ENCODE measurements at regions not wholly inside any gene's neighbourhood (a gene's known extent, or its start where the extent isn't known, plus 50 kb on each side); places are given as distances from the start of the nearest gene placed in this dataset.

DNA sequence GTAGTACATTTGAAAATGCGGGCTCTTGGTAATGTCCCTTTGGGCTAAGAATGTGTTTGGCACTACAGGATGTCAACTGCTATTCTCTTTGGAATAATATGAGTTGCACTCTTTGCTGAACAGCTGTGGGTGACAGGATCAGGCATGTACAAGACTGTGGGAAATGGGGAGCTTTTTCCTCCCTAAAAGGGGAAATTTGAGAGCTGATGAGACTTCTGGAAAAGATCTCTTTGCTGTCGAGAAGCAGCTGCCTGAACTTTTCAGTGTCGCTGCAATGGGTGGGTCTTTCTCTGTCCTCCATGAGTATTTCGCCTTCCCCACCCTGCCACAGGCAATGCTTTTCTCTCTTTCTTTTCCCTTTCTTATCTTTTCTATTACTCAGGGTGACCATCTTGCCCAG lies 762.2 kb upstream of the GCFC2 start:
- no peak for DNase-seq (ENCODE audit: low read depth)
- Histone ChIP-seq H3K4me3 (ENCODE audit: low read depth, low read length) (no peak overlapping the region), H3K27me3 (ENCODE audit: control insufficient read depth, insufficient read depth, low read length) (no peaks in the 10 kb centered on the region), H3K36me3 (ENCODE audit: control insufficient read depth, insufficient read depth, low read length) (no peaks in the 10 kb centered on the region)
- TF ChIP-seq, protein P1, sequence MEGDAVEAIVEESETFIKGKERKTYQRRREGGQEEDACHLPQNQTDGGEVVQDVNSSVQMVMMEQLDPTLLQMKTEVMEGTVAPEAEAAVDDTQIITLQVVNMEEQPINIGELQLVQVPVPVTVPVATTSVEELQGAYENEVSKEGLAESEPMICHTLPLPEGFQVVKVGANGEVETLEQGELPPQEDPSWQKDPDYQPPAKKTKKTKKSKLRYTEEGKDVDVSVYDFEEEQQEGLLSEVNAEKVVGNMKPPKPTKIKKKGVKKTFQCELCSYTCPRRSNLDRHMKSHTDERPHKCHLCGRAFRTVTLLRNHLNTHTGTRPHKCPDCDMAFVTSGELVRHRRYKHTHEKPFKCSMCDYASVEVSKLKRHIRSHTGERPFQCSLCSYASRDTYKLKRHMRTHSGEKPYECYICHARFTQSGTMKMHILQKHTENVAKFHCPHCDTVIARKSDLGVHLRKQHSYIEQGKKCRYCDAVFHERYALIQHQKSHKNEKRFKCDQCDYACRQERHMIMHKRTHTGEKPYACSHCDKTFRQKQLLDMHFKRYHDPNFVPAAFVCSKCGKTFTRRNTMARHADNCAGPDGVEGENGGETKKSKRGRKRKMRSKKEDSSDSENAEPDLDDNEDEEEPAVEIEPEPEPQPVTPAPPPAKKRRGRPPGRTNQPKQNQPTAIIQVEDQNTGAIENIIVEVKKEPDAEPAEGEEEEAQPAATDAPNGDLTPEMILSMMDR (IDR thresholded peaks at IDR 0.05; ENCODE audit: insufficient read depth, low read depth, low read length) = no peak
- ChIA-PET POLR2A (no interaction called here), CTCF (no interaction called here)

DNA sequence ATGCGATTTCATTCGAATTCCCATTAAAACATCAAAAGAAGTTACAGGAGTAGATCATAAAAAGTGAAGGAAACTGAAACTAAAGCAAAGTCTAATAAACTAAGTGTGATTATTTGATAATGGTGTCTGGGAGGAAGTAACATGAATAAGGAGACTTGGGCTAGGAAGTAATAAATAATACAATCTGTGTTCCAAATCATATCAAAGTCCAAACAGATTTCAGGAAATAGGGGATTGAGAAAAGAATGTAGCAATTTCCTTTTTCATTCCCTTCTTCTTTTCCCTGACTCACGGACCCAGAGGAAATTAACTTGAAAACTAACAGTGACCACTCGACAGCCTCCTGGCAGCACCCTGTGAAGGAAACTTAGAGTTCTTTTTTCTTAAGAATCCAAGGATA lies 758.4 kb upstream of the GCFC2 start:
- CTCF ChIA-PET = no interaction called here

DNA sequence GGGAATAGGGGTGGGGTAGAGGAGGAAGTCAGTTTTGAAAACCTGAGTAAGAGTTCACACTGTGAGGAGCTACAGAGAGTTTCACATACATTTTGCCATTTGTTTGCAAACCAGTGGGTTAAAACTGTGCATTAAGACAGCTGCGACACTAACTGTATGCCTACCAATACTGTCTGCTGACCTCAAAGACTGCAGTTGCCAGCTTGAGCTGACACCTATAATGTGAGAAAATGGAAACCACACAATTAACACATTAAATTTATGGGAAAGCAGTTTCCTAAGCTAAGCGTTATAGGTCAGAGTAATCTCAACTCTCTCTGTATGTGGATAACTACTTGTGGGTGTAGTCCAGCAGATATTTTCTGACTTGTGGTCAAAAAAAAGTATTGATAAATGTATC lies 756.6 kb upstream of the GCFC2 start:
- H3K36me3 ChIP-seq (ENCODE audit: control insufficient read depth, insufficient read depth, low read length) = no peaks in the 10 kb centered on the region
- ChIA-PET CTCF (no interaction called here), POLR2A (no interaction called here)
- no peak for DNase-seq (ENCODE audit: low read depth)
- no peak overlapping the region for H3K4me3 ChIP-seq (ENCODE audit: low read depth, low read length)
- H3K27me3 ChIP-seq (ENCODE audit: control insufficient read depth, insufficient read depth, low read length) = no peaks in the 10 kb centered on the region
- TF ChIP-seq, protein P1 (IDR thresholded peaks at IDR 0.05; ENCODE audit: insufficient read depth, low read depth, low read length) = no peak

More for the DNA sequence above, 758.4 kb upstream of the GCFC2 start:
- DNase-seq (ENCODE audit: low read depth) = no peak
- no peak overlapping the region for H3K4me3 ChIP-seq (ENCODE audit: low read depth, low read length)
- TF ChIP-seq, protein P1 (IDR thresholded peaks at IDR 0.05; ENCODE audit: insufficient read depth, low read depth, low read length) = no peak
- H3K36me3 ChIP-seq (ENCODE audit: control insufficient read depth, insufficient read depth, low read length) = no peaks in the 10 kb centered on the region
- no peaks in the 10 kb centered on the region for H3K27me3 ChIP-seq (ENCODE audit: control insufficient read depth, insufficient read depth, low read length)
- POLR2A ChIA-PET = no interaction called here

DNA sequence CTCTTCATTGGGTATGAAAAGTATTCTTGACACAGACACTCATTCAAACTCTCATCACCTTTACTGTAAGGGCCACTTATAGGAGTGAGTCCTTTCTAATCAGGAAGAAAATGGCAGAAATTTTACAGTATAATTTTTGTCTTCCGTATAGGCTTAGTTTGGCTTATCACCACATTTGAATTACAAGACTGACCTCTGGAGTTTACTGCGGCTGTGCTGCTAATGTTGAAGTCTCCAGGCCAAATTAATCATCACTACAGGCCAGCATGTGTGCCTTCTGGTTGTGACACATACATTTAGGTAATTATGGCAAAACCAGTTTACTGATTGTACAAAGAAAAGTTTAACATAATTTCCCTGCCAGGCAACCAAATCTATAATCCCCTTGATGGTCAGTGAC lies 753.6 kb upstream of the GCFC2 start:
- no peaks in the 10 kb centered on the region for H3K36me3 ChIP-seq (ENCODE audit: control insufficient read depth, insufficient read depth, low read length)
- TF ChIP-seq, protein P1 (IDR thresholded peaks at IDR 0.05; ENCODE audit: insufficient read depth, low read depth, low read length) = no peak
- CTCF ChIA-PET = no interaction called here
- H3K27me3 ChIP-seq (ENCODE audit: control insufficient read depth, insufficient read depth, low read length) = no peaks in the 10 kb centered on the region
- no peak for DNase-seq (ENCODE audit: low read depth)
- no peak overlapping the region for H3K4me3 ChIP-seq (ENCODE audit: low read depth, low read length)
- POLR2A ChIA-PET = no interaction called here

DNA sequence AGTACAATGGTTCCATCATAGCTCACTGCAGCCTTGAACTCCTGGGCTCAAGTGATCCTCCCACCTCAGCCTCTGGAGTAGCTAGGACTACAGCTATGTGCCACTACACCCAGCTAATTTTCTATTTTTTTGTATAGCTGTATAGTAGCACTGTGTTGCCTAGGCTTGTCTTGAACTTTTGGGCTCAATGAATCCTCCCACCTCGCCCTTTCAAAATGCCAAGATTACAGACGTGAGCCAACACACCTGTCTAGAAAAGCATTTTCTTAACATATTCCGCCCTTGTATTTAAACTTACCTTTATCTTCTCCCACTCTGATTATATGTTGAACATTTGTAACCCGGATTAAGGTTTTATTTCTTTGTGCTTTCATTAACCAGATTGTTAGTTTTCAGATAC lies 750.7 kb upstream of the GCFC2 start:
- ChIA-PET POLR2A (no interaction called here), CTCF (no interaction called here)

More for the DNA sequence above, 750.7 kb upstream of the GCFC2 start:
- no peak overlapping the region for H3K4me3 ChIP-seq (ENCODE audit: low read depth, low read length)
- TF ChIP-seq, protein P1 (IDR thresholded peaks at IDR 0.05; ENCODE audit: insufficient read depth, low read depth, low read length) = no peak
- no peak for DNase-seq (ENCODE audit: low read depth)
- H3K36me3 ChIP-seq (ENCODE audit: control insufficient read depth, insufficient read depth, low read length) = no peaks in the 10 kb centered on the region
- no peaks in the 10 kb centered on the region for H3K27me3 ChIP-seq (ENCODE audit: control insufficient read depth, insufficient read depth, low read length)

Measured in BJ (cell line).